Nephron progenitor cell (in vitro differentiated cells): ENCODE measurements at regions not wholly inside any gene's neighbourhood (a gene's known extent, or its start where the extent isn't known, plus 50 kb on each side); places are given as distances from the start of the nearest gene placed in this dataset.

Experiments used
- DNase-seq: peaks from one replicate; pipeline ENCODE4 v3.0.0; 2021
- H3K27ac Mint-ChIP-seq: 2 replicates; pipeline ENCODE4 v1.8.0; 2021; ENCODE audit warnings: mild to moderate bottlenecking, moderate library complexity, mixed read lengths
- H3K27me3 Mint-ChIP-seq: 2 replicates; pipeline ENCODE4 v1.8.0; 2021; ENCODE audit warnings: mild to moderate bottlenecking, low read depth, mixed read lengths; ENCODE audit not compliant: poor library complexity
- H3K36me3 Mint-ChIP-seq: 2 replicates; pipeline ENCODE4 v1.8.0; 2021; ENCODE audit warnings: low read depth, mixed read lengths
- H3K4me1 Mint-ChIP-seq: 2 replicates; pipeline ENCODE4 v1.8.0; 2021; ENCODE audit warnings: mixed read lengths
- H3K4me3 Mint-ChIP-seq: 2 replicates; pipeline ENCODE4 v1.8.0; 2021; ENCODE audit warnings: mild to moderate bottlenecking, moderate library complexity, mixed read lengths
- H3K9me3 Mint-ChIP-seq: 2 replicates; pipeline ENCODE4 v1.8.0; 2021; ENCODE audit warnings: mild to moderate bottlenecking, moderate library complexity, mixed read lengths
- TF ChIP-seq, protein P1 (sequence below): fragments of 200-600 bp; sonication (generic); IDR thresholded peaks from 2 replicates; pipeline ENCODE4 v1.5.0; 2021; ENCODE audit warnings: antibody characterized with exemption

DNA sequence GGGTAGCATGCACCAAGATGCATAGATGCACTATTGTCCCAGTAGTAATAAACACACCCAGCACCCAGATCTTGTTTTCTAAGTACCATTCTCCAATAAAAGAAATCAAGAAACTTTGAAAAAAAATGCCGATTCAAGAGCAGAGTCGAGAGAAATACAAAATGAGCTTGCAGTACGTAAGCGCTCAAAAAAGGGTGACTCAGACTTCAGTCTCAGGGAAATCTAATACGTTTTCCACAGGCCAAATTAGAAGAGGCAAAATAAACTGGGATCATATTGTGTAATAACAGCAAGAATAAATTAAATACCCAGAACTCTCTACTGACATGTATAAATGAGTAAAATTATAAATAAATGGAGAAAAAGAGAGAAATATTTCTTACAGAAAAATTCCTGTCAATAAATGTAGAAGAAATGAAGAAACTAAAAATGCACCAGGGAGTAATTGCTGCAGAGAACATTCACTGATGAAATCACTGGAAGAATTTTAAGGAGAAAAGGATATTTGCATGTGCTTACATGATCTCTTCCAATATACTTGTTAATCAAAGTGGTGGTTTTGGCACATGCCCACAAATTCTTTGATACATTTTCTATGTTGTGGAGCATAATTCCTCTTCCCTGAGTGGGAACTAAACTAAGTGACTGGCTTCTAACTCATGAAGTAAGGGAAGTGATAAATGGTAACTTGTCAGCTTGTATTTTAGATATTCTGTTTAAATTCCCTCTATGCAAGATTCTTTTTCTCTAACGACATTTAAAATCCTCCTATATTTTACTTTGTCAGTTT, 567.6 kb upstream of the ADAMTS16 start:
- Mint-ChIP-seq H3K4me1 (peaks cover 33% of the 10 kb centered on the region), H3K9me3 (peaks cover 25% of the 10 kb centered on the region)

DNA sequence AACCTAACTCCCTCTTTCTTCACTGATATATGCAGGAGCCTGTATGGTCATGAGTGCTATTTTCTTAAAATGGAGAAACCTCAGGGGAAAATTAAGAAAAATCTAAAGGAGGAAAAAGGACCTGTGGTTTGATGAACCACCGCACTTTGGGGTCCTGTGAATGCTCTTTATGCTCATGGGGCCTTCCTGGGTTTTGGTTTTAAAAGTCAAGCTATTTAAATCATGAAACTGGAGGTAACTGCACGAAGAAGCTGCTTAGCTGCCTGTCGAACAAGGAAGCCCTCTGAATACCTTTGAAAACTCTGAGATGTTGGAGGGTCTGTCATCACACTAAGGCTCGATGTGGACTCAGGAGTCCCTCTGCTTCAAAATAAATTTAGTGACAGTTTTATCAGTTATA, 564.5 kb upstream of the ADAMTS16 start:
- TF ChIP-seq, protein P1, sequence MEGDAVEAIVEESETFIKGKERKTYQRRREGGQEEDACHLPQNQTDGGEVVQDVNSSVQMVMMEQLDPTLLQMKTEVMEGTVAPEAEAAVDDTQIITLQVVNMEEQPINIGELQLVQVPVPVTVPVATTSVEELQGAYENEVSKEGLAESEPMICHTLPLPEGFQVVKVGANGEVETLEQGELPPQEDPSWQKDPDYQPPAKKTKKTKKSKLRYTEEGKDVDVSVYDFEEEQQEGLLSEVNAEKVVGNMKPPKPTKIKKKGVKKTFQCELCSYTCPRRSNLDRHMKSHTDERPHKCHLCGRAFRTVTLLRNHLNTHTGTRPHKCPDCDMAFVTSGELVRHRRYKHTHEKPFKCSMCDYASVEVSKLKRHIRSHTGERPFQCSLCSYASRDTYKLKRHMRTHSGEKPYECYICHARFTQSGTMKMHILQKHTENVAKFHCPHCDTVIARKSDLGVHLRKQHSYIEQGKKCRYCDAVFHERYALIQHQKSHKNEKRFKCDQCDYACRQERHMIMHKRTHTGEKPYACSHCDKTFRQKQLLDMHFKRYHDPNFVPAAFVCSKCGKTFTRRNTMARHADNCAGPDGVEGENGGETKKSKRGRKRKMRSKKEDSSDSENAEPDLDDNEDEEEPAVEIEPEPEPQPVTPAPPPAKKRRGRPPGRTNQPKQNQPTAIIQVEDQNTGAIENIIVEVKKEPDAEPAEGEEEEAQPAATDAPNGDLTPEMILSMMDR: no peak
- no peak overlapping the region for H3K27ac Mint-ChIP-seq
- peaks cover 21% of the 10 kb centered on the region for H3K9me3 Mint-ChIP-seq
- peaks cover 12% of the 10 kb centered on the region for H3K36me3 Mint-ChIP-seq
- H3K4me1 Mint-ChIP-seq: peaks cover 43% of the 10 kb centered on the region
- H3K4me3 Mint-ChIP-seq: no peak overlapping the region
- peaks cover 9% of the 10 kb centered on the region for H3K27me3 Mint-ChIP-seq
- no peak for DNase-seq

More for the DNA sequence above, 567.6 kb upstream of the ADAMTS16 start:
- TF ChIP-seq, protein P1: no peak
- DNase-seq: no peak
- H3K27me3 Mint-ChIP-seq: no peaks in the 10 kb centered on the region
- H3K36me3 Mint-ChIP-seq: peaks cover 13% of the 10 kb centered on the region
- no peak overlapping the region for H3K27ac Mint-ChIP-seq
- no peak overlapping the region for H3K4me3 Mint-ChIP-seq

DNA sequence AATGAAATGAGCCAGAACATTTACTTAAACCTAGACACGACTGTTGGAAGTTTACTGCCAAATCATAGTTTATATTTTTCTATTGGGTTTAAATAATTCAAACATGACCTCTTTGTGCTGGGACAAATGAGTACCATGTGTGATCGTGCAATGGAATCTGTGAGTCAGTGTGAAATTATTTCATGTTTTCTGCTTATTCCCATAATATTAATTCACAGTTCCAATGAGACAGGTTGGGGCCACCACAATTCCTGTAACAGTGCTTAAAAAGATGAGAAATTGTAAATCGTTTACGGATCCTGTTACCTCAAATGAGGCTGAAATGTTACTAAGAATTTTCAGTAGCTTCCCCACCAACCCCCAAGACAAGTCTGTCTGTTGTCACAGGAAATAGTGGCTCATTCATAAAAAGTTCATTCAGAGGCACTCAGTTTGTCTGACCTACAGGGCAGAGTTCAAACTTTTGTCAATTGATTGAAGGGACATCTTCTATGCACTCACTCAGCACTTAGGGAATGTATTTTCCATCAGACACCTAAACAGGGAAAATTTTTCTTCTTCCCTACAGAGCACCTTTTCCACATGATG, 563.9 kb upstream of the ADAMTS16 start:
- TF ChIP-seq, protein P1: no peak
- Mint-ChIP-seq H3K4me3 (no peak overlapping the region), H3K4me1 (peaks cover 44% of the 10 kb centered on the region), H3K36me3 (peaks cover 12% of the 10 kb centered on the region), H3K27me3 (peaks cover 14% of the 10 kb centered on the region), H3K27ac (no peak overlapping the region), H3K9me3 (peaks cover 21% of the 10 kb centered on the region)
- no peak for DNase-seq

DNA sequence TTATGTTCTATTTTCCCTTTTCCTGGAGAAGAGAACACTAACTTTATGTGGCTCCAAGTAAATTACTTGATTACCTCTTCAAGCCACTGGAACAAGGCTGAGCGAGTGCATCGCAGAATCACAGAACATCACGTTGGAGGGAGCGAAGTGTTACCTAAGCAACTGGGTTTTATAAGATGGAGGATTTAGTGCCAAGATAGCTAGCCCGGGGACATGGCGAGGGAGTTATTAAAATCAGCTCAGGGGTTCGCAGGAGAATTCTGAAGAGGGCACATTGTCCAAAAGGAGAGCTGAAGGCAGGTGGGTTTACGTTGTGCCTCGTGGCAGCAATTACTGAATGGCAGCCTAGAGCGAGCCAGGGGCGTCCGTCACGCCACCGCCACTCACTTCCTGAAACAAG, 563.2 kb upstream of the ADAMTS16 start:
- Mint-ChIP-seq H3K4me1 (peaks cover 47% of the 10 kb centered on the region), H3K9me3 (peaks cover 16% of the 10 kb centered on the region), H3K36me3 (peaks cover 12% of the 10 kb centered on the region), H3K27ac (peak overlapping the region; percentile 18), H3K4me3 (no peak overlapping the region), H3K27me3 (peaks cover 15% of the 10 kb centered on the region)
- no peak for DNase-seq
- TF ChIP-seq, protein P1: no peak

DNA sequence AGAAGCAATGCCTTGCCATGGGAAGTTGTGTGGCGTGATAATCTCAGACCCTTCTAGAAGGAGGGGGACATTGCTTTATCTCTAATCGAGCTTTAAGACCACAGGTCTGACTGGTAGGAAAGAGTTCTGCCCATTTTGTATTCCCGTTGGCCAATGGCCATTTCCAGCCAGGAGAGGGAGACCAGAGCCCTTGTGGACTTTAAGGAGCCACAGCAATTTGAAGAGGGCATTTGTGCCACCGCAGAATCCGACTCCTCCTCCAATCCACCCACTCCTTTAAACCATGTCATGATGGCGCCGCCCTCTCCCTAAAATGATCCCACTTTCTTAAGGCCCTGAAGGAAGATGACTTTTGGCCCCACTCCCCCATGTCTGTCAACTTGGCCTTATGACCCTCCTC, 560.5 kb upstream of the ADAMTS16 start:
- peaks cover 53% of the 10 kb centered on the region for H3K4me1 Mint-ChIP-seq

More for the DNA sequence above, 560.5 kb upstream of the ADAMTS16 start:
- no peaks in the 10 kb centered on the region for H3K36me3 Mint-ChIP-seq
- H3K27me3 Mint-ChIP-seq: peaks cover 18% of the 10 kb centered on the region
- H3K27ac Mint-ChIP-seq: peak overlapping the region; percentile 23
- H3K4me3 Mint-ChIP-seq: no peak overlapping the region
- DNase-seq: no peak
- H3K9me3 Mint-ChIP-seq: no peaks in the 10 kb centered on the region
- TF ChIP-seq, protein P1: no peak
